Esophagus muscularis mucosa (tissue), 4 donors: ENCODE measurements at regions not wholly inside any gene's neighbourhood (a gene's known extent, or its start where the extent isn't known, plus 50 kb on each side); places are given as distances from the start of the nearest gene placed in this dataset.

ENCODE experiments used
- DNase-seq: peaks from one replicate; pipeline ENCODE4 v3.0.0-alpha.2; 2017; ENCODE audit errors: extremely low spot score
- H3K27ac ChIP-seq, 4 donors: fragments of 200-600 bp; sonication (generic); replicated peaks in 1 of 4; 1 replicate in 3 of 4; 2 replicates in 1 of 4; pipeline ENCODE4 v1.5.1; 2016 to 2019; ENCODE audit warnings: mild to moderate bottlenecking in 1 of 4
- H3K27me3 ChIP-seq, 4 donors: fragments of 200-600 bp; sonication (generic); one replicate each; pipeline versions ENCODE4 v1.5.1 to v1.6.0; 2016 to 2019
- H3K36me3 ChIP-seq, 4 donors: fragments of 200-600 bp; sonication (generic); one replicate each; pipeline ENCODE4 v1.5.1; 2016 to 2019
- H3K4me1 ChIP-seq, 4 donors: fragments of 200-600 bp; sonication (generic); one replicate each; pipeline ENCODE4 v1.5.1; 2016 to 2019
- H3K4me3 ChIP-seq, 4 donors: fragments of 200-600 bp; sonication (generic); 1 replicate in 2 of 4; 2 replicates in 2 of 4; pipeline ENCODE4 v1.5.1; 2016 to 2019; ENCODE audit warnings: mild to moderate bottlenecking in 4 of 4, moderate library complexity in 1 of 4
- H3K9me3 ChIP-seq, 4 donors: fragments of 200-600 bp; sonication (generic); 1 replicate in 3 of 4; 2 replicates in 1 of 4; pipeline ENCODE4 v1.5.1; 2016 to 2019
- EP300 ChIP-seq: sonication (generic); formaldehyde crosslinking; IDR thresholded peaks from one replicate; pipeline ENCODE4 v1.6.1; 2017; ENCODE audit warnings: antibody characterized with exemption
- POLR2A ChIP-seq: fragments of 450-650 bp; IDR thresholded peaks from one replicate; pipeline ENCODE4 v1.6.1; 2017; ENCODE audit warnings: antibody characterized with exemption, moderate library complexity, mild to moderate bottlenecking, low read depth
- POLR2AphosphoS5 ChIP-seq, 2 donors: sonication (generic); formaldehyde crosslinking; IDR thresholded peaks; one replicate each; pipeline ENCODE4 v1.6.1; 2017; ENCODE audit warnings: antibody characterized with exemption in 2 of 2
- WGBS: methylation state at CpG from one replicate; pipeline ENCODE4 v1.1.5; 2018; 5-methylcytosine and 5-hydroxymethylcytosine counted together
- intact Hi-C: fragments of 100-400 bp; cut with DNase I; formaldehyde crosslinking; loops from one replicate; pipeline ENCODE4 v1.15.1; 2023
- TF ChIP-seq, protein P1 (sequence below), 3 experiments: fragments of 200-600 bp in 2 of 3; fragments of 450-650 bp in 1 of 3; sonication (generic) in 2 of 3; IDR thresholded peaks; one replicate each; pipeline ENCODE4 v1.5.1; 2017 to 2019; ENCODE audit warnings: antibody characterized with exemption in 3 of 3, mild to moderate bottlenecking in 2 of 3, moderate library complexity in 1 of 3

DNA sequence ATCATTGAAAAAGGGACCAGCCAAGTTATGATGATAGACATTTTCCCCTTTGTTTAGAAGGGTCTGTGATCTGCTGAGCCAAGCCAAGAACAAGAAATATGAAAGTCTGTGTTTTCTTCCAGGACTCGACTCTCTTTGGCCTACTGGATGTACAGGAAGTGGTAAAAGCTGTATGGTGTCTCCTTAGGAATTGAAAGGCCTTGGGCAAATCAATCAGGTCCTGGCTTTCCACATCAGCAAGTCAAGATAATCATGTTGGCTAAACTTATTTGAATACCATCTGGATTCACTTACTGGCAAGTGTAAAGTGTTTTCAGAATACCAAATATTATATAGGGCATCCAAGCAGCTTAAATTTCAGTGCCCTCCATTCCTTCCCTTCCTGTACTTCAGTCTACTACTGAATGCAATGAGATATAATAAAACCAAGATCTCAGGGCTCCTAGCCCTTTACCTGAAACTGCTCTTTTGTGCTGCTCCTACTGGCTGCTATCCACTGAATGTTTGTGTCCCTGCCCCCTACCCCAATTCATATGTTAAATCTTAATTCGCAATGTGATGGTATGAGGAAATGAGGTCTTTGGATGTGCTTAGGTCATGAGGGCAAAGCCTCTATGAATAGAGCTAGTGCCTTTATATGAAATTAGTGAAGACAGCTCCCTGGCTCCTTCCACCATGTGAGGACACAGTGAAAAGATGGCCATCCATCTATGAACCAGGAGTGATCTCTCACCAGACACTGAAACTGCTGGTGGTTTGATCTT, 578.0 kb downstream of the SPRY1 start:
- DNase-seq, result no peak
- Histone ChIP-seq H3K4me1 (peaks cover 0 to 11% (median 8%) of the 10 kb centered on the region in 4 donors), H3K9me3 (peaks cover 0 to 7% (median 3%) of the 10 kb centered on the region in 4 donors), H3K36me3 (no peaks in the 10 kb centered on the region), H3K4me3 (no peak overlapping the region), H3K27ac (no peak overlapping the region), H3K27me3 (no peaks in the 10 kb centered on the region)
- TF ChIP-seq, protein P1, sequence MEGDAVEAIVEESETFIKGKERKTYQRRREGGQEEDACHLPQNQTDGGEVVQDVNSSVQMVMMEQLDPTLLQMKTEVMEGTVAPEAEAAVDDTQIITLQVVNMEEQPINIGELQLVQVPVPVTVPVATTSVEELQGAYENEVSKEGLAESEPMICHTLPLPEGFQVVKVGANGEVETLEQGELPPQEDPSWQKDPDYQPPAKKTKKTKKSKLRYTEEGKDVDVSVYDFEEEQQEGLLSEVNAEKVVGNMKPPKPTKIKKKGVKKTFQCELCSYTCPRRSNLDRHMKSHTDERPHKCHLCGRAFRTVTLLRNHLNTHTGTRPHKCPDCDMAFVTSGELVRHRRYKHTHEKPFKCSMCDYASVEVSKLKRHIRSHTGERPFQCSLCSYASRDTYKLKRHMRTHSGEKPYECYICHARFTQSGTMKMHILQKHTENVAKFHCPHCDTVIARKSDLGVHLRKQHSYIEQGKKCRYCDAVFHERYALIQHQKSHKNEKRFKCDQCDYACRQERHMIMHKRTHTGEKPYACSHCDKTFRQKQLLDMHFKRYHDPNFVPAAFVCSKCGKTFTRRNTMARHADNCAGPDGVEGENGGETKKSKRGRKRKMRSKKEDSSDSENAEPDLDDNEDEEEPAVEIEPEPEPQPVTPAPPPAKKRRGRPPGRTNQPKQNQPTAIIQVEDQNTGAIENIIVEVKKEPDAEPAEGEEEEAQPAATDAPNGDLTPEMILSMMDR (IDR thresholded peaks at IDR 0.05), result no peak
- no peak for TF ChIP-seq POLR2AphosphoS5 (IDR thresholded peaks at IDR 0.05)
- TF ChIP-seq EP300, result no peak
- TF ChIP-seq POLR2A, result no peak
- intact Hi-C loops, result no loop called here
- WGBS, result 89% methylated on average over 2 of the region's 2 CpGs

DNA sequence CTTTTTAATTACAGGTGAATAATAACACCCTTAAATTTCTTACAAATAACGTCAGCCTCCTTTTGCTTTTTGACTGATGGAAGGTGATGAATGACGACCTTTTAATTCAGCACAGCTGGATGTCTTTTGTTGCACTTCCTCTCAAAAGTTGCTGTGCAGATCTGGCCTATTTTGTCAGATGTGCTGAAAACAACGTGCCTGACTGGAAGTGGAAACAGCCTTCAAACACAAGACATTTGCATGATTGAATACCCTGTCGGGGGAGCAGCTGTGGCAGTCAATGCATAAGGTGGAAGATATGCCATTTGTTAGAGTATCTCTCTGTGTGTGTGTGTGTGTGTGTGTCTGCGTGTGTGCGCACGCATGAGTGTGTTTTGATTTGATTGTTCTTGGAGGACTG, 579.7 kb downstream of the SPRY1 start:
- TF ChIP-seq EP300 (no peak), POLR2AphosphoS5 (IDR thresholded peaks at IDR 0.05) (peak; percentile 43 to 64)
- H3K9me3 ChIP-seq, result peaks cover 0 to 7% (median 3%) of the 10 kb centered on the region in 4 donors
- H3K36me3 ChIP-seq, result no peaks in the 10 kb centered on the region
- 47% methylated on average over 7 of the region's 7 CpGs for WGBS
- H3K27me3 ChIP-seq, result no peaks in the 10 kb centered on the region
- no peak overlapping the region for H3K4me3 ChIP-seq
- no peak for DNase-seq
- peak overlapping the region; percentile 8 to 51 (median 36) for H3K27ac ChIP-seq
- intact Hi-C loops, result no loop called here
- H3K4me1 ChIP-seq, result peaks cover 0 to 11% (median 8%) of the 10 kb centered on the region in 4 donors

DNA sequence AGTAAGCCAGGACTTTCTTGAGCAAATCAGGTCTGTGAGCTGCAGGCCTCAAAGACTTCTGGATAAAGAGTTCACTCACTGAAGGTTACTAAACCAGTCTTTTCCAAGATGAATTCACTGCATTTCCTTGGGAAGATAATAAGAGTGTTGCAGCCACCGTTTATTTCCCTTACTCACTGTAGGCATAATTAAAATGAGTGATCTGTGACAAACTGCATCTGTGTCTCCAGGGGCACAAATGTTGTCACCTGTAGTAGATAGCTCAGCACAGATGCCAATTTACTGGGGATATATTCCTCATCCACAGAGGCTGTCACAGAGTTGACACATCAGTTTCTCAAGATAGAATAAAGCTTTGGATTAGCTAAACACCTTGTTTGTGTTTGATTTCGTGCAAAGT, 580.2 kb downstream of the SPRY1 start:
- peaks cover 0 to 11% (median 8%) of the 10 kb centered on the region in 4 donors for H3K4me1 ChIP-seq
- no peak overlapping the region for H3K4me3 ChIP-seq
- 56% methylated on average over 2 of the region's 2 CpGs for WGBS
- intact Hi-C loops, result no loop called here
- H3K27ac ChIP-seq, result peak overlapping the region; percentile 8 to 51 (median 36)
- peaks cover 0 to 7% (median 3%) of the 10 kb centered on the region in 4 donors for H3K9me3 ChIP-seq
- TF ChIP-seq, protein P1 (IDR thresholded peaks at IDR 0.05), result no peak
- TF ChIP-seq EP300, result no peak
- TF ChIP-seq POLR2AphosphoS5 (IDR thresholded peaks at IDR 0.05), result no peak
- no peak for TF ChIP-seq POLR2A
- H3K36me3 ChIP-seq, result no peaks in the 10 kb centered on the region
- H3K27me3 ChIP-seq, result no peaks in the 10 kb centered on the region
- DNase-seq, result no peak

DNA sequence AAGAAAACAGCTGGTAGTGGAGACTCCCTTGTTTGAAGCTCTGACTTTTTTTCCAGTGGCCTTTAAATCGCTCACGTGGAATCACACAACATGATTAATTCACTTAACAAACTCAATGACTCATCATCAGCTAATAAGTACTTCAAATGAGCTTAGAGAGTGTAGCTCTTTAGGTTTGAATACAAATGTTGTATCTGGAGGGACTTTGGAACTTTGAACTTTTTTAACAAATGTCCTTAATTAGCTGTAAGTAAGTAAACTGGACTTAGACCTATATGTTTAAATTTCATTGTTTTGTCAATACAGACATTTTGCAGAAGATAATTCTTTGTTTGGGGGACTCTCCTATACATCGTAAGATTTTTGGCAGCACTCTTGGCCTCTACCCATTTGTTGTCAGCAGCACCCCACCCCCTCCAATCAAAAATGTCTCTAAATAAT, 581.1 kb downstream of the SPRY1 start:
- WGBS, result 72% methylated on average over 3 of the region's 3 CpGs
- intact Hi-C loops, result no loop called here
- H3K27me3 ChIP-seq, result no peaks in the 10 kb centered on the region
- no peak overlapping the region for H3K27ac ChIP-seq
- TF ChIP-seq, protein P1 (IDR thresholded peaks at IDR 0.05), result no peak
- no peak for TF ChIP-seq POLR2A
- peaks cover 0 to 11% (median 8%) of the 10 kb centered on the region in 4 donors for H3K4me1 ChIP-seq
- no peaks in the 10 kb centered on the region for H3K36me3 ChIP-seq
- DNase-seq, result no peak
- peaks cover 0 to 10% (median 7%) of the 10 kb centered on the region in 4 donors for H3K9me3 ChIP-seq
- no peak overlapping the region for H3K4me3 ChIP-seq

DNA sequence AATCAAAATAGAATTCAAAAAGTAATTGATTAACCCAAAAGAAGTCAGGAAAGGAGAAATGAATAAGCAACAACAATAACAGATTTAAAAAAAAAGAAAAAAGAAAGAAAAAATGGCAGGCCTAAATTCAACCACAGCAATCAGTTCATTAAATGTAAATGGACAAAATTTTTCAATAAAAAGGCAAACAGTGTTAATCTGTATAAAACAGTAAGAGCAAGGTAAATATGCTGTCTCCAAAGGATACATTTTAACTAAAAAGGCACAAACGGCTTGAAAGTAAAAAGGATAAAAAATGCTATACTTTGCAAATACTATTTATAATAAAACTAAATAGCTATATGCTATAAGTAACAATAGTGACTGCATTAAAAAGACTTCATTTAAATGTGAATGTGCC, 582.0 kb downstream of the SPRY1 start:
- TF ChIP-seq POLR2A (no peak), EP300 (no peak), POLR2AphosphoS5 (IDR thresholded peaks at IDR 0.05) (no peak)
- TF ChIP-seq, protein P1 (IDR thresholded peaks at IDR 0.05), result no peak
- Histone ChIP-seq H3K27me3 (no peaks in the 10 kb centered on the region), H3K4me3 (no peak overlapping the region), H3K4me1 (peaks cover 0 to 11% (median 8%) of the 10 kb centered on the region in 4 donors), H3K27ac (no peak overlapping the region), H3K36me3 (no peaks in the 10 kb centered on the region), H3K9me3 (peaks cover 0 to 15% (median 11%) of the 10 kb centered on the region in 4 donors)
- WGBS, result 92% methylated on average over 1 of the region's 1 CpG
- intact Hi-C loops, result no loop called here
- no peak for DNase-seq
